Activated naive CD8-positive, alpha-beta T cell treated with anti-CD3 and anti-CD28 coated beads, Interleukin-2, amount 50 U/mL, for 16 hours (primary cell): ENCODE measurements at regions not wholly inside any gene's neighbourhood (a gene's known extent, or its start where the extent isn't known, plus 50 kb on each side); places are given as distances from the start of the nearest gene placed in this dataset.
"Not testable (repeated sequence)": the region's sequence is repeated elsewhere in the genome, so short reads cannot be mapped to it uniquely, and the experiment has no call there.

Experiments
- DNase-seq: peaks from one replicate; pipeline ENCODE4 v3.0.0-alpha.2; 2020; ENCODE audit warnings: low read depth, low spot score

GRCh38 chr1:83097715-83098114 lies 901.2 kb downstream of the TTLL7 start:
- DNase-seq: no peak

DNA sequence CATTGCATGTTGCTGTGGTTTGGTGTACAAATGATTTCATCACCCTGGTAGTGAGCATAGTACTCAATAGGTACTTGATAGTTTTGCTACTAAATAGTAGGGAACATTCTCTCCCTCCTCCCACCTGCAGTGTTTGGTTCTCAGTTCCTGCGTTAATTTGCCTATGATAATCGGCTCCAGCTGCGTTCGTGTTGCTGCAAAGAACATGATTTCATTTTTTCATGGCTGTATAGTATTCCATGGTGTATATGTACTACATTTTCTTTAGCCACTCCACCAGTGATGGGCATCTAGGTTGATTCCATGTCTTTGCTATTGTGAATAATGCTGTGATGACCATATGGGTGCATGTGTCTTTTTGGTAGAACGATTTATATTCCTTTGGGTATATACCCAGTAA lies 903.4 kb downstream of the TTLL7 start:
- DNase-seq: no peak

- no peak for DNase-seq
These were observed 908.7 kb downstream of the TTLL7 start for GRCh38 chr1:83090195-83090594.

GRCh38 chr1:83087851-83088250 lies 911.1 kb downstream of the TTLL7 start:
- DNase-seq: no peak

DNA sequence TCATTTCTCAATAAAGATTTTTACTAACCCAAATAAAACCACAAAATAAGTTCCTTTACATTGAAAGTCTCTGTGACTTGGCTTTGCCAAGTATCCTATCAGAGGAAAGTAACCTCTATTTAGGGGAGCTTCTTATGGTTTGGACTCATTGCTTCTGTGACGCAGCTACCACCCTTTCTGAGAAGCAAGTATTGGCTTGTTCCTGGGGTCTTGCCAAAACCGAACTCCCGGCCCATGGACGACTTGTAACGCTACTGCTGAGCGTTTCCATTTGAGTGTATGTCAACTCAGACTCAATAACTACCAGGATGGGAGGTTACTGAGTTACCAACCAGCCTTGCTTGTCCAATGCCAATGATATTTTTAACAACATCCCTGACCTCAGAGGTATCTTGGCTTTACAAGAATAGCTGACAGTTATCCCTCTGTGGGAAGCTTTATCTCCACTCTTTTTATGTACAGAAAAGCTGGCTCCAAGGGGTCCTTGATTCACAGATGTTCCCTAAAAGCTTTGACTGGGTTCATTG lies 911.9 kb downstream of the TTLL7 start:
- no peak for DNase-seq

DNA sequence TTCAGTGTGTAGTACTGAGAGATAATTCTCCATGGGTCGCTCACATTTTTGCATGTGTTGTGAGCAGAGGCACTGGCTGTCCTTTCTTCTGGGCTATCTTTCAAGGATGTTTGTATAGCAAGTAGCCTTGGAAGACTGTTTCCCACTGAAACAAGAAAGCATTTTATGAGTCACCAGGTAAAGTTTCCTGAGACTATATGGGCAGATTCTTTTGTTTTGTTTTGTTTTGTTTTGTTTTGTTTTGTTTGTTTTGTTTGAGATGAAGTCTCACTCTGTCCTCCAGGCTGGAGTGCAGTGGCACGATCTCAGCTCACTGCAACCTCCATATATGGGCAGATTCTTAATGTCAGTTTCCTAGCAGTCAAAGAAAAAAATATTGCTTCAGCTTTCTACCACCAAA lies 912.6 kb downstream of the TTLL7 start:
- no peak for DNase-seq

GRCh38 chr1:83083589-83084224 lies 915.2 kb downstream of the TTLL7 start:
- no peak for DNase-seq

DNA sequence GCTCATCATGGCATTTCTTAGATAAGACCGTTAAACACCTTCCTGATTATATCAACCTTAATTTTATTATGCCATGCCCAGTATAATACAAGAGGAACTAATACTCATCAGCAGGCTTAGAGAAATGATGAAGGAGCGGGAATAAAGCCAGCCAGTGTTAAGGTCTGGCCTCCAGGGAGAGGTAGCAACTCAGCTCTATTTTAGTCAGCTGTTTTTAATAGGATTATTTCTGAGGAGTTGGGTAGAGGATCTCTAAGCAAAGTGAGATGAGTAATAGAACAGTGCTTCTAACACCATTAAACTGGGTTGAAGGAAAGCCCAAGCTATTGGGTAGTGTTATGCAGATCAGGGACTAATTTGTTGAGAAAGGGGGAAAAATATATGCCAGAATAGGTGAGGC lies 921.5 kb downstream of the TTLL7 start:
- no peak for DNase-seq

GRCh38 chr1:83075107-83075506 lies 923.8 kb downstream of the TTLL7 start:
- DNase-seq: no peak

DNA sequence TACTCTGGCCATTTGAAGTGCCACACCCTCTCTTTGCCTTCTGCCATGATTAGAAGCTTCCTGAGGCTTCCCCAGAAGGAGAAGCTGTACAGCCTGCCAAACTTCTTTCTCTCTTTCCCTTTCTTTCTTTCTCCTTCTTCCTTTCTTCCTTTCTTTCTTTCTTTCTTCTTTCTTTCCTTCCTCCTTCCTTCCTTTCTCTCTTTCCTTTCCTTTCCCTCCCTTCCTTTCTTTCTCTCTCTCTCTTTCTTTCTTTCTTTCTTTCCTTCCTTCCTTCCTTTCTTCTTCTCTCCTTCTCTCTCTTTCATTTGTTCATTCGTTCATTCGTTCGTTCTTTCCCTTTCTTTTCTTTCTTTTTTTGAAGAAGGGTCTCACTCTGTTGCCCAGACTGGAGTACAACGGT lies 931.0 kb downstream of the TTLL7 start:
- no peak for DNase-seq

DNA sequence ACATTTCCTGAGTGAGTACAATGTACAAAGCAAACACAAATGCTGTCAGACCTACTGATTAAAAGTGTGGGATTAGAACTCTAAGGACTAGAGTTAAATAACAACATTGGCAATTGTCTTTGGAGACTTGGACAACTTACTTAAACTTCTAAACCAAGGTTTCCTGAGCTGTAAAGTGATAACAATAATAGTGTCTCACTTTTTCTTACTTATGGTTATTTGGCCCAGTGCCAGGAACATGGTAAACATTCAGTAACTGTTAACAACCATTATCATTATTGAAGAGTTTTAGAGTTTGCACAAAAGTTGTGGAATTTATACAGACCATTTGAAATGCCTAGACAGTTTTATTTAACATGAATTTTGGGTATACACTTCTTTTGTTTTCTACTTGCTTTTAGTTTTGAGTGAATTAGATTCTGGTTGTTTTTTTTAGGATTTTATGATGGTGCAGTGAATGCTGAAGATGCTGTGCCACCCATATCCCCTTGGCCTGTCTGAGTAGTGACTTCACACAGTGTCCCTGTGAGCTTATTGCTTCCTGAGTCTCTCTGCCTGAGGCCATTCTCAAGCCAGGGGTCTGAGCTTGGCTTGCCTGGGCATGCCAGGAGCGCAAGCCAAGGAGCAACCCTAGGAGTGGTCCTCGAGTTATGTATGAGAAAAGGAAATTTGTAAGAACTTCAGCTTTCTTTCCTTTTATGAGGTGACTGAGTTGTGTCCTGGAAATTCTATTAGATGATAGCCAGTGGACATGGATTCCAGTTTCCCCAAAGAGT lies 932.8 kb downstream of the TTLL7 start:
- DNase-seq: no peak

GRCh38 chr1:83064589-83065242 lies 934.2 kb downstream of the TTLL7 start:
- DNase-seq: no peak

DNA sequence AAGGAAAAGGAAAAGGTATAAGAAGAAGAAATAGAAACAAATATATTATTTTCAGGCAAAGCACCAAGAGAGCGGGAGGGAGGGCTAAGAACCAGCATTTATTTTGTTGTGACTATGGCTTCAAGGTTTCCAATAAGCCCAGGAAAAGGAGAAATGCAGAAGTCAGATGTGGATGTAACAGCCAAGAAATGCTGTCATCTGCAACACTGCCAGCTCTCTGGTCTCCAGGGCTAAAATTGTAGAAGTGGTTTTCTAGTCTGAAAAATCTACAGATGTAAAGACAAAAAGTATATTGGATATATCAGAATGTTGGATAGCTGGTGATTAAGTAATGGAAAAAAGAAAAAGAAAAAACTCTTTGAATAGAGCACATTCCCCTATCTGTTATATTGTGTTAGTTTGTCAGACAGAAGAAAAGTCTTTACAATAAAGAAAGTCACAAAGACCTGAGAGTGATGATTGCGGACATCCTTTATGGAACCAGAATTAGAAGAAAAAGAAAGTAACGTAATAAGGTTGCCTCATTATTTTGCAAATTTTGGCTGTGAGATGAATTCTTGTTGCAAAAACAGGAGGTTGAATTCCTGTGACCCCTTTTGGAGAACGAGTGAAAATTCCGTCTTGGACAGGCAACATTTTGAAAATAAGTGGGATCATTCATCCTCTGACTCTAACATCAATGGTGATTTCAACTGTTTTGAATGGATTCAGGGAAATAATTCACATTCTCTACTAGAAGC lies 938.1 kb downstream of the TTLL7 start:
- DNase-seq: no peak

GRCh38 chr1:83060221-83060620 lies 938.7 kb downstream of the TTLL7 start:
- DNase-seq: no peak

GRCh38 chr1:83058327-83058726 lies 940.6 kb downstream of the TTLL7 start:
- no peak for DNase-seq

DNA sequence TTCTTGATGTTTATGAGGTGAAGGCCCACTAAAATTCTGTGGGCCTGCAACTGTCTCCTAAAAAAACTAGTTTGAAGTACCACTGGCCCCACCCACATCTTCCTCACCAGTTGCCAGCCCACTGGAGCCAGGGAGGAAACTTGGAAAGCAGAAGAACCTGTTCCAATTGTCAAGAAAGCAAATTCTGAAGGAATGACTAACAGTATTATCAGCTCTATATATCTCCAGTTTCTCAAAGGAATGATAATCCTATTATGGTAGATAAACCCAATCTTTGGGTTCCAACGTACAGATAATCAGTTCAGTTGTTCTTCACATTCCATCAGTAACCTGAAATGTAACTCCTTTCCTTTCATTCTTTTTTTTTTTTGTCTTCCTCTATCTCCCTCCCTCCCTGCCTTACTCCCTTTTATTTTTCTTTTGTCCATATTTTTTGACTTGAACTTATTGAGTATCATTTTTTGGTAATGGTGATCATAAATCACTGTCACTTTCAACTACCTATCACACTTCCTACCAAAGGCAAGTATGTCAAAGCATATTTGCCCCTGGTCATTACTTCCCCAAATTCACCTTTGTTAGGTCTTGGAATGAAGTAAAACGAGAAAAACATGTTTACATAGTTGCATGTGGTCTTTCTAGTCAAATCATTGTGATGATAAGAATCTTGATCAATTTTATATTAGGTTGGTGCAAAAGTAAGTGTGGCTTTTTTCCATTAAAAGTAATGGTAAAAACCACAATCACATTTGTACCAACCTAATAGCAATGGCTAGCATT lies 943.4 kb downstream of the TTLL7 start:
- no peak for DNase-seq

GRCh38 chr1:83053446-83053845 lies 945.5 kb downstream of the TTLL7 start:
- no peak for DNase-seq

- no peak for DNase-seq
These were observed 946.1 kb downstream of the TTLL7 start for GRCh38 chr1:83052865-83053264.

- DNase-seq: not testable (repeated sequence)
These were observed 947.9 kb downstream of the TTLL7 start for GRCh38 chr1:83051053-83051452.

DNA sequence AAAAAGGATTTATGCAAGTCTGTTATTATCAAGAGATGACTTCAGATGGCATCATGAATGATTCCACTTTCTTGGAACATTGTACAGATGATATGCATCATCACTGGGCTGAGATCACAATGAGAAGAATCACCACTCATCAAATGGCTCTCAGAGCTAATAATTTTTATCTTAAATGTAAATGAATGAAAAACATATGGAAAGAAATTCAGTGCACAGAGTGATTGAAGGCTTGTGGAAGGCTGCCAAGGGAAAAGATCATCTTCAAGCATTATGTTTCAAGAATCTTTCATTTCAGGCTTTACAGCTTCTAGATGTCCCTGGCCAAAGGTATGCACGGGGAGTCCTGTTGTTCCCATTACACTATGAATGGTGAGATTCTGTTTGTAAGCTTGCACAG lies 955.7 kb downstream of the TTLL7 start:
- DNase-seq: no peak

DNA sequence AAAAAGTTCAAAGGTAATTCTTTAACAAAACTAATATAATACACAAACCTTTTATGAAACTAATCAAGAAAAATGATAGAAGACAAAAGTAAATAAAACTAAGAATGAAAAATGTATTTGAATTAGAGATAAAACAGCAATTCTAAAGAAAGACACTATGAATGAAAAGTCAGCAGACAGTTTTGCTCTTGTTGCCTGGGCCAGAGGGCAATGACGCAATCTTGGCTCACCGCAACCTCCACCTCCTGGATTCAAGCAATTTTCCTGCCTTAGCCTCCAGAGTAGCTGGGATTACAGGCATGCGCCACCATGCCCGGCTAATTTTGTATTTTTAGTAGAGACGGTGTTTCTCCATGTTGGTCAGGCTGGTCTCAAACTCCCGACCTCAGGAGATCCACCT lies 959.8 kb downstream of the TTLL7 start:
- DNase-seq: not testable (repeated sequence)
